Kidney (tissue), 13 donors: ENCODE measurements at regions not wholly inside any gene's neighbourhood (a gene's known extent, or its start where the extent isn't known, plus 50 kb on each side); places are given as distances from the start of the nearest gene placed in this dataset.

Experiments used
- DNase-seq, 5 donors: peaks; one replicate each; pipeline ENCODE4 v3.0.0-alpha.2; 2013 to 2020
- FAIRE-seq: peaks from 2 replicates; lab custom pipeline; 2012; peaks lifted over from hg19 to GRCh38; lab: Jason Lieb, UNC
- H3K27ac ChIP-seq, 2 donors: one replicate each; pipeline ENCODE4 v1.7.0; 2013; ENCODE audit warnings: low read depth in 2 of 2, low read length in 2 of 2, inconsistent platforms in 1 of 2
- H3K27me3 ChIP-seq: one replicate; pipeline ENCODE4 v1.7.1; 2013; ENCODE audit warnings: low read length, inconsistent platforms; ENCODE audit not compliant: control insufficient read depth, insufficient read depth
- H3K36me3 ChIP-seq, 3 donors: one replicate each; pipeline versions ENCODE4 v1.7.0 to v1.7.1; 2013; ENCODE audit warnings: low read length in 3 of 3, control low read depth in 1 of 3, inconsistent platforms in 1 of 3; ENCODE audit not compliant: insufficient read depth in 3 of 3, control insufficient read depth in 2 of 3
- H3K4me1 ChIP-seq, 3 donors: one replicate each; pipeline versions ENCODE4 v1.7.0 to v1.7.1; 2013; ENCODE audit warnings: low read length in 3 of 3, inconsistent platforms in 1 of 3, low read depth in 1 of 3; ENCODE audit not compliant: control insufficient read depth in 2 of 3, insufficient read depth in 2 of 3
- H3K4me3 ChIP-seq, 3 donors: one replicate each; pipeline versions ENCODE4 v1.7.0 to v1.8.1; 2013; ENCODE audit warnings: low read length in 3 of 3, control low read depth in 1 of 3, inconsistent platforms in 1 of 3
- H3K9ac ChIP-seq, 3 donors: one replicate each; pipeline versions ENCODE4 v1.7.0 to v1.7.1; 2013; ENCODE audit warnings: low read length in 3 of 3, control low read depth in 1 of 3, inconsistent platforms in 1 of 3
- H3K9me3 ChIP-seq, 3 donors: one replicate each; pipeline versions ENCODE4 v1.7.0 to v1.7.1; 2013; ENCODE audit warnings: low read length in 3 of 3, control low read depth in 1 of 3, inconsistent platforms in 1 of 3; ENCODE audit not compliant: control insufficient read depth in 2 of 3, insufficient read depth in 1 of 3
- CTCF ChIP-seq: IDR thresholded peaks from 3 replicates; pipeline ENCODE4 v1.5.1; 2012; ENCODE audit warnings: mild to moderate bottlenecking, moderate library complexity, borderline replicate concordance; ENCODE audit not compliant: insufficient read depth; ENCODE audit errors: extremely low read depth
- intact Hi-C: fragments of 100-400 bp; cut with DNase I; formaldehyde crosslinking; loops from one replicate; pipeline ENCODE4 v1.11.1; 2022
- donor health status: control.
- donor health status: control.
- donor health status: control.
- donor health status: control.
- donor health status: control.
- donor health status: DM: yes; HTN: yes; CAD: no.
- donor health status: Normal renal cell carcinoma (clear cell type).

DNA sequence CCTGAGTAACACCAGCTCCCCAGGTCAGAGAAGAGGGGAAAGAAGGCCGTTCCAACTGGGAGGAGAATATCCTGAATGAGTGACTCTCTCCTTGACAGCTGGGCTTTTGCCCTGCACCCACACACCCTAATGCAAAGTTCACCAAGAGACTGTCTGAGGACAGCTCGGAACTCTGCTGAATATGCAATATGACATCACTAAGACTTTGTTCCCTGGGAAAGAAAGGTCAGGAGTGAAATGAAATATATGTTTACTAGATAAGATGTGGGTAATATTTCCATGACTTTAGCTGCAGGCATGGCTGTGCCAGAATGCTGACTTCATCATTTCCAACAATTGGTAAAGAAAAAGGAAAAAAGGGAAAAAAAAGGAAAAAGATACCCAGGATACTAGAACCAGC, 488.2 kb upstream of the RAB6C start:
- no peak for TF ChIP-seq CTCF
- Histone ChIP-seq H3K4me1 (no peaks in the 10 kb centered on the region), H3K27me3 (no peaks in the 10 kb centered on the region), H3K36me3 (no peaks in the 10 kb centered on the region), H3K9me3 (no peaks in the 10 kb centered on the region), H3K27ac (no peak overlapping the region), H3K9ac (no peak overlapping the region), H3K4me3 (no peak overlapping the region)
- intact Hi-C loops = no loop called here
- DNase-seq (peak in 1 of 5 donors; percentile 21), FAIRE-seq (no peak)

- no peaks in the 10 kb centered on the region for H3K36me3 ChIP-seq
- H3K27ac ChIP-seq = no peak overlapping the region
- H3K4me3 ChIP-seq = no peak overlapping the region
- no peak overlapping the region for H3K9ac ChIP-seq
- H3K4me1 ChIP-seq = no peaks in the 10 kb centered on the region
- H3K9me3 ChIP-seq = no peaks in the 10 kb centered on the region
- TF ChIP-seq CTCF = no peak
- FAIRE-seq = no peak
- no peak for DNase-seq
- H3K27me3 ChIP-seq = no peaks in the 10 kb centered on the region
- intact Hi-C loops = no loop called here
These were observed 486.9 kb upstream of the RAB6C start for GRCh38 chr2:129492548-129492947.

GRCh38 chr2:129499747-129500146, 479.7 kb upstream of the RAB6C start:
- H3K27ac ChIP-seq = no peak overlapping the region
- no peak for FAIRE-seq
- H3K9ac ChIP-seq = no peak overlapping the region
- no peaks in the 10 kb centered on the region for H3K4me1 ChIP-seq
- no peak overlapping the region for H3K4me3 ChIP-seq
- no peaks in the 10 kb centered on the region for H3K27me3 ChIP-seq
- no peak for DNase-seq
- intact Hi-C loops = no loop called here
- H3K36me3 ChIP-seq = no peaks in the 10 kb centered on the region
- H3K9me3 ChIP-seq = no peaks in the 10 kb centered on the region
- TF ChIP-seq CTCF = no peak

DNA sequence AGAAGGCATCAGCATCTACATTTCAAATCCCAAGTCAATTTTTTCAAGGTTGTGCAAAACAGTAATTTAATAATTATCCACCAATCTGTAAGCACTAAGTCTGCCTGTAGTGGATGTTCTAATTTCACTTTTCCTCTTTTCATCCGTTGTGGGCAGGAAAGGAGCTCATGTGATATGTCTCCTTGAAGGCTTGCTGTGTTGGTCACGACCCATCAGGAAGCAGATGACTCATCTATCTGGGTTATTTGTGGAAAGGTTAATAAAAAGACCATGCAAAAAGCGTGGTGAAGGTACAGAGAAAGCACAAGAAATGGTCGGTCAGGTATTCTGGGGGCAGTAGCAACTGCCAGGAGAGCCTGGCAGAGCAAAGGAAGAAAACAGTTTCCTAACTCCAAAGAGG, 476.7 kb upstream of the RAB6C start:
- Histone ChIP-seq H3K9ac (no peak overlapping the region), H3K4me1 (no peaks in the 10 kb centered on the region), H3K4me3 (no peak overlapping the region), H3K36me3 (no peaks in the 10 kb centered on the region), H3K27me3 (no peaks in the 10 kb centered on the region), H3K9me3 (peaks cover 0 to 5% (median 0%) of the 10 kb centered on the region in 3 donors), H3K27ac (no peak overlapping the region)
- no peak for FAIRE-seq
- intact Hi-C loops = no loop called here
- no peak for TF ChIP-seq CTCF
- DNase-seq = peak in 1 of 5 donors; percentile 12
